Psoas muscle (tissue), 7 donors: ENCODE measurements at regions not wholly inside any gene's neighbourhood (a gene's known extent, or its start where the extent isn't known, plus 50 kb on each side); places are given as distances from the start of the nearest gene placed in this dataset.

Experiments
- ATAC-seq, 4 donors: fragments of 200-7000 bp; cut with Tn5 transposase; one replicate each; pipeline ENCODE4 v1.9.1; 2020; ENCODE audit warnings: moderate library complexity in 3 of 4, mild to moderate bottlenecking in 2 of 4
- DNase-seq, 2 donors: peaks; one replicate each; pipeline ENCODE4 v3.0.0-alpha.2; 2020
- H3K27ac ChIP-seq: fragments of 200-600 bp; one replicate; pipeline ENCODE4 v1.8.0; 2022
- H3K27me3 ChIP-seq, 3 donors: fragments of 200-600 bp in 1 of 3; one replicate each; pipeline versions ENCODE4 v1.6.1 to v1.8.0; 2013 to 2022; ENCODE audit warnings: low read length in 2 of 3, mild to moderate bottlenecking in 2 of 3, moderate library complexity in 1 of 3; ENCODE audit not compliant: insufficient read depth in 3 of 3
- H3K36me3 ChIP-seq, 2 donors: fragments of 200-600 bp in 1 of 2; one replicate each; pipeline versions ENCODE4 v1.6.1 to v1.8.0; 2013 to 2022; ENCODE audit warnings: low read depth in 1 of 2, mild to moderate bottlenecking in 1 of 2, moderate library complexity in 1 of 2; ENCODE audit not compliant: insufficient read depth in 1 of 2
- H3K4me1 ChIP-seq: fragments of 200-600 bp; one replicate; pipeline ENCODE4 v1.8.0; 2022
- H3K4me3 ChIP-seq: fragments of 200-600 bp; one replicate; pipeline ENCODE4 v1.8.0; 2022; ENCODE audit warnings: mild to moderate bottlenecking
- H3K9me3 ChIP-seq: fragments of 200-600 bp; one replicate; pipeline ENCODE4 v1.8.0; 2022
- WGBS, 3 donors: extraction: QIAGEN DNeasy Blood & Tissue Kit; methylation state at CpG; one replicate each; pipeline versions ENCODE4 v1.1.6 to v1.1.7; 2013; 5-methylcytosine and 5-hydroxymethylcytosine counted together
- intact Hi-C, 2 donors: fragments of 100-400 bp; cut with DNase I; formaldehyde crosslinking; loops; one replicate each; pipeline versions ENCODE4 v1.11.0 to v1.14.2; 2022
- TF ChIP-seq, protein P1 (sequence below): fragments of 200-600 bp; IDR thresholded peaks from one replicate; pipeline ENCODE4 v1.8.0; 2022; ENCODE audit warnings: antibody characterized with exemption
- donor health status: healthy with polysubstance abuse.
- donor health status: DM: no; HTN: no; CAD: no; lungs with moderate emphysema.
- donor health status: Bipolar disorder and iron deficiency.
- donor health status: healthy.
- donor health status: DM: yes; HTN: yes; CAD: no.
- donor health status: DM: no; HTN: no; CAD: no.
- donor health status: DM: yes; HTN: yes; CAD: no.

DNA sequence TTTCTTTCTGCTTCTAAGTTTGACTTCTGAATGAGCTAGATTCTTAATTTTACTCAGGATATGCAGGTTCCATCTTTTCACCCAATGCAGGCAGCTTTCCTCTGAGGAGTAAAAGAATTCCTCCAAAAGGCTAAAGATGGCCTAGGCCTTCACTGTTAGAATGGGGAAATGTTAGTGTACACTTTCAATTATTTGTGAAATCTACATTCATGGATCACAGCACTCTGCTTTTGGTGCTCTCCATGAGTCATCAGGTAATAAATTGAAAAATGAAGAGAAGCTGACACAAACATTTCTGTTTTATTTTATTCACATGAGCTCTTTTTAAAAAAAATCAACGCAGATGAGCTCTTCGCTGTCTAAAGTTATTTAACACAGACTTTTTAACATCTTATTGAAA is 502.5 kb upstream of the GOLIM4 start:
- intact Hi-C loops = no loop called here
- no peaks in the 10 kb centered on the region for H3K27me3 ChIP-seq
- WGBS, 3 donors = 90 to 97% (median 92%) methylated on average over 2 of the region's 2 CpGs
- DNase-seq (no peak), ATAC-seq (no peak)
- H3K9me3 ChIP-seq = no peaks in the 10 kb centered on the region
- no peak overlapping the region for H3K27ac ChIP-seq
- H3K4me3 ChIP-seq = no peak overlapping the region
- H3K4me1 ChIP-seq = no peaks in the 10 kb centered on the region
- TF ChIP-seq, protein P1, sequence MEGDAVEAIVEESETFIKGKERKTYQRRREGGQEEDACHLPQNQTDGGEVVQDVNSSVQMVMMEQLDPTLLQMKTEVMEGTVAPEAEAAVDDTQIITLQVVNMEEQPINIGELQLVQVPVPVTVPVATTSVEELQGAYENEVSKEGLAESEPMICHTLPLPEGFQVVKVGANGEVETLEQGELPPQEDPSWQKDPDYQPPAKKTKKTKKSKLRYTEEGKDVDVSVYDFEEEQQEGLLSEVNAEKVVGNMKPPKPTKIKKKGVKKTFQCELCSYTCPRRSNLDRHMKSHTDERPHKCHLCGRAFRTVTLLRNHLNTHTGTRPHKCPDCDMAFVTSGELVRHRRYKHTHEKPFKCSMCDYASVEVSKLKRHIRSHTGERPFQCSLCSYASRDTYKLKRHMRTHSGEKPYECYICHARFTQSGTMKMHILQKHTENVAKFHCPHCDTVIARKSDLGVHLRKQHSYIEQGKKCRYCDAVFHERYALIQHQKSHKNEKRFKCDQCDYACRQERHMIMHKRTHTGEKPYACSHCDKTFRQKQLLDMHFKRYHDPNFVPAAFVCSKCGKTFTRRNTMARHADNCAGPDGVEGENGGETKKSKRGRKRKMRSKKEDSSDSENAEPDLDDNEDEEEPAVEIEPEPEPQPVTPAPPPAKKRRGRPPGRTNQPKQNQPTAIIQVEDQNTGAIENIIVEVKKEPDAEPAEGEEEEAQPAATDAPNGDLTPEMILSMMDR = no peak
- no peaks in the 10 kb centered on the region for H3K36me3 ChIP-seq

DNA sequence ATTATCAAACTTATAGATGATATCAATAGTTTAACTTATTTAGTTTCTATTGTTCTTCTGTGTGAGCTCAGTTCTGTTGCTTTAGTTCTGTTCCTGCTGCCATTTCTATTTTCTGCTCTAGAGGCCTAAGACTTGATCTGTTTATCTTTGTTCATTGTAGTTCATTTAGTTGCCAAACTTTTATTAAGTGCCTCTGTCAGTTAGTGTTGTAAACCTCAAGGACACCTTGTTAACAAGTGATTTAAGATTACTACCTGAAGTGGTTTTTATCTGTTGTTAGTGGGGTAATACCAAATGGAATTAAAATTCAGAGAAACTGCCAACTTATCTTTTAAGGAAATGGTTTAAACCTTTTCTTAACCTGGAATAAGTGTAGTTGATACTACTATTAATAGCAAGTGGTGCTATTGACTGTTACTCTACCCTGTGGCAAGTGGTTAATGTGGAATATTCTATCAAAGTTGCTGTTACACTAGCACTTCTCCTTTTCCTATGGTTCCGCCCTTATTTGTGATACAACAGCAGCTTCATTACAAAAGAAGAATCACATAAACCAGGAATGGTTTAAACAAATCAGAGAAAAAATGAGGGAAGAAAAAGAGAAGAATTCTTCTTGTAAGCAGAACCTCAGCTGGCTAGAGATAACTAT is 500.6 kb upstream of the GOLIM4 start:
- ATAC-seq (no peak), DNase-seq (no peak)
- WGBS, 3 donors = 84 to 89% (median 89%) methylated on average over 1 of the region's 1 CpG
- Histone ChIP-seq H3K27ac (no peak overlapping the region), H3K36me3 (no peaks in the 10 kb centered on the region), H3K4me1 (no peaks in the 10 kb centered on the region), H3K9me3 (no peaks in the 10 kb centered on the region), H3K4me3 (no peak overlapping the region), H3K27me3 (no peaks in the 10 kb centered on the region)
- TF ChIP-seq, protein P1 = no peak
- intact Hi-C loops = no loop called here

DNA sequence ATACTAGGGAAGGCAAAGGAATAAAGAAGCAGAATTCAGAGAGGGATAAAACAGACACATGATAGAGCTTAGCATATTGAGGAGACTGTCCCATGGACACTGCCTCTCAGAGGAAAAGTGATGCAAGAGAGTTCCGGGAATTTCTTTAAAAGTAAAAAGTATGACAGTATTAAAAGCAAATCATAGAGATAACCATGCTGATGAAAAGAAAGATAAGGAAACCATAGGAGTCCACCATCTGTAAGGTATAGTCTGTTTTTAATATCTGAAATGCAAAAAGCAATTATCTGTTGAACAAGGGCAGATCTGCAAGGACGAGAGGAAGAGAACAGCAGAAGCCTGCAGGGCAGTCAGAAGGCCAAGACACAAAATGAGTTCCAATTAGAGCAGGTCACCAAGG is 495.9 kb upstream of the GOLIM4 start:
- ATAC-seq = no peak
- intact Hi-C loops = no loop called here
- TF ChIP-seq, protein P1 = no peak
- Histone ChIP-seq H3K36me3 (no peaks in the 10 kb centered on the region), H3K9me3 (no peaks in the 10 kb centered on the region), H3K4me3 (no peak overlapping the region), H3K4me1 (no peaks in the 10 kb centered on the region), H3K27me3 (no peaks in the 10 kb centered on the region), H3K27ac (no peak overlapping the region)
- no peak for DNase-seq
- WGBS, 3 donors = 75 to 76% (median 75%) methylated on average over 2 of the region's 2 CpGs

DNA sequence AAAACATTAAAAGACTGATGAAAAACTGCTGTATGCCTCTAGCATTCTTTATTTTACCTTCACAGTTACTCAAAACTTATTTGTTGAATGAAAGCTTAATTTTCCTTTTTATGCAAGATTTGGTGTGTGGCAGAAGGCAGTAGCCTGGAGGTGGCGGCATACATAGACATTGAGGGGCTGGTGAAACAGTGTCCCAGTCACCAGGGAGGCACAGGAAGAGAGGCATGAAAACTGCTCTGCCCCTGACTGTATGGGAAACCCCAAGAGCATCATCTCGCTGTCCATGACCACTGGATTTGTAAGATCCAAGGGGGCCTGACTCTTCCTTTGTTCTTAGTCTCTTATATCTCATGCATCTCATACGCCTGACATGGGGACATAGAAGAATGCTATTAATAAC is 493.7 kb upstream of the GOLIM4 start:
- Histone ChIP-seq H3K27me3 (no peaks in the 10 kb centered on the region), H3K36me3 (no peaks in the 10 kb centered on the region), H3K4me1 (no peaks in the 10 kb centered on the region), H3K9me3 (no peaks in the 10 kb centered on the region), H3K4me3 (no peak overlapping the region), H3K27ac (no peak overlapping the region)
- no peak for DNase-seq
- TF ChIP-seq, protein P1 = no peak
- 72 to 81% (median 79%) methylated on average over 3 of the region's 3 CpGs for WGBS, 3 donors
- intact Hi-C loops = no loop called here
- no peak for ATAC-seq

DNA sequence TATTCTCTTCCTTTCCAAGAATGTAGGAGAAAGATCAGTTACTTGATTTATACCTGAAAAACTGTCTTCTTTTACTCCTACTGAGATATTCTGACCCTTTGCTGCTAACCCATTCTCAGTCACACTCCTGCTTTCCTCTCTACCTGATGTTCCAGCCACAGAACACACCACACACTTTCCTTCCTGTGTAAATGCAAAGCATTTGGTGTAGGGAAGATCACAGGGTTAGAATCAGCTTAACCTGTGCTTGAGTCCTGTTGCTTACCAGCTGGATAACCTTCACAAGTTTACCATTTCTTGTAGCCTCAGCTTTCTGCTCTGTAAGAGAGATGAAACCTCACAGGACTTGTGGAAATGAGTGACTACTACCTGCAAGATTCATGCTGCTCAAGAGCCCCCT is 489.8 kb upstream of the GOLIM4 start:
- intact Hi-C loops = no loop called here
- Histone ChIP-seq H3K4me3 (no peak overlapping the region), H3K9me3 (no peaks in the 10 kb centered on the region), H3K36me3 (no peaks in the 10 kb centered on the region), H3K4me1 (no peaks in the 10 kb centered on the region), H3K27me3 (no peaks in the 10 kb centered on the region), H3K27ac (no peak overlapping the region)
- DNase-seq = no peak
- no peak for ATAC-seq
- TF ChIP-seq, protein P1 = no peak
